ENCODE measurements at regions not wholly inside any gene's neighbourhood (a gene's known extent, or its start where the extent isn't known, plus 50 kb on each side); places are given as distances from the start of the nearest gene placed in this dataset.

DNA sequence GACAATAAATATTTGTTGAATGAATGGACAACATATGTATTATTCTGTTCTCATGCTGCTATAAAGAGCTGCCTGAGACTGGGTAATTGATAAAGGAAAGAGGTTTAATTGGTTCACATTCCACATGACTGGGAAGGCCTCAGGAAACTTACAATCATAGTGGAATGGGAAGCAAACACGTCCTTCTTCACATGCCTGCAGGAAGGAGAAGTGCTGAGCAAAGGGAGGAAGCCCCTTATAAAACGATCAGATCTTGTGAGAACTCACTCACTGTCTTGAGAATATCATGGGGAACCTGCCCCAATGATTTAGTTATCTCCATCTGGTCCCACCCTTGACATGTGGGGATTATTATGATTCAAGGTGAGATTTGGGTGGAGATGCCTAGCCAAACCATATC is 233.9 kb upstream of the AADAT start:
- TF ChIP-seq ZNF274 (IDR thresholded peaks at IDR 0.05; ENCODE audit: low read depth, low read length) (no peak), SRF (IDR thresholded peaks at IDR 0.05; ENCODE audit: low read depth) (no peak), ELF1 (IDR thresholded peaks at IDR 0.05; ENCODE audit: borderline replicate concordance, low read depth) (no peak), JUND (IDR thresholded peaks at IDR 0.05) (no peak), RAD21 (IDR thresholded peaks at IDR 0.05; ENCODE audit: low read depth) (no peak), SP1 (IDR thresholded peaks at IDR 0.05; ENCODE audit: low read depth) (no peak), TCF7L2 (IDR thresholded peaks at IDR 0.05; ENCODE audit: borderline replicate concordance, extremely low read depth, insufficient read depth, insufficient read length) (no peak), EGR1 (IDR thresholded peaks at IDR 0.05; ENCODE audit: low read depth) (no peak), POLR2AphosphoS5 (IDR thresholded peaks at IDR 0.05; ENCODE audit: low read depth, low read length) (no peak), CEBPB (IDR thresholded peaks at IDR 0.05; ENCODE audit: low read depth) (no peak), EZH2 (IDR thresholded peaks at IDR 0.05) (no peak), ZFX (IDR thresholded peaks at IDR 0.05) (no peak), POLR2A (IDR thresholded peaks at IDR 0.05; ENCODE audit: borderline replicate concordance, extremely low read depth, insufficient read depth, insufficient read length) (no peak), EZH2phosphoT487 (IDR thresholded peaks at IDR 0.05; ENCODE audit: borderline replicate concordance) (no peak), SIN3A (IDR thresholded peaks at IDR 0.05; ENCODE audit: low read depth) (no peak)
- TF ChIP-seq, protein P1, sequence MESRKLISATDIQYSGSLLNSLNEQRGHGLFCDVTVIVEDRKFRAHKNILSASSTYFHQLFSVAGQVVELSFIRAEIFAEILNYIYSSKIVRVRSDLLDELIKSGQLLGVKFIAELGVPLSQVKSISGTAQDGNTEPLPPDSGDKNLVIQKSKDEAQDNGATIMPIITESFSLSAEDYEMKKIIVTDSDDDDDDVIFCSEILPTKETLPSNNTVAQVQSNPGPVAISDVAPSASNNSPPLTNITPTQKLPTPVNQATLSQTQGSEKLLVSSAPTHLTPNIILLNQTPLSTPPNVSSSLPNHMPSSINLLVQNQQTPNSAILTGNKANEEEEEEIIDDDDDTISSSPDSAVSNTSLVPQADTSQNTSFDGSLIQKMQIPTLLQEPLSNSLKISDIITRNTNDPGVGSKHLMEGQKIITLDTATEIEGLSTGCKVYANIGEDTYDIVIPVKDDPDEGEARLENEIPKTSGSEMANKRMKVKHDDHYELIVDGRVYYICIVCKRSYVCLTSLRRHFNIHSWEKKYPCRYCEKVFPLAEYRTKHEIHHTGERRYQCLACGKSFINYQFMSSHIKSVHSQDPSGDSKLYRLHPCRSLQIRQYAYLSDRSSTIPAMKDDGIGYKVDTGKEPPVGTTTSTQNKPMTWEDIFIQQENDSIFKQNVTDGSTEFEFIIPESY (IDR thresholded peaks at IDR 0.05; ENCODE audit: extremely low read depth, insufficient replicate concordance, low read length): no peak
- TF ChIP-seq, protein P2, sequence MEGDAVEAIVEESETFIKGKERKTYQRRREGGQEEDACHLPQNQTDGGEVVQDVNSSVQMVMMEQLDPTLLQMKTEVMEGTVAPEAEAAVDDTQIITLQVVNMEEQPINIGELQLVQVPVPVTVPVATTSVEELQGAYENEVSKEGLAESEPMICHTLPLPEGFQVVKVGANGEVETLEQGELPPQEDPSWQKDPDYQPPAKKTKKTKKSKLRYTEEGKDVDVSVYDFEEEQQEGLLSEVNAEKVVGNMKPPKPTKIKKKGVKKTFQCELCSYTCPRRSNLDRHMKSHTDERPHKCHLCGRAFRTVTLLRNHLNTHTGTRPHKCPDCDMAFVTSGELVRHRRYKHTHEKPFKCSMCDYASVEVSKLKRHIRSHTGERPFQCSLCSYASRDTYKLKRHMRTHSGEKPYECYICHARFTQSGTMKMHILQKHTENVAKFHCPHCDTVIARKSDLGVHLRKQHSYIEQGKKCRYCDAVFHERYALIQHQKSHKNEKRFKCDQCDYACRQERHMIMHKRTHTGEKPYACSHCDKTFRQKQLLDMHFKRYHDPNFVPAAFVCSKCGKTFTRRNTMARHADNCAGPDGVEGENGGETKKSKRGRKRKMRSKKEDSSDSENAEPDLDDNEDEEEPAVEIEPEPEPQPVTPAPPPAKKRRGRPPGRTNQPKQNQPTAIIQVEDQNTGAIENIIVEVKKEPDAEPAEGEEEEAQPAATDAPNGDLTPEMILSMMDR (IDR thresholded peaks at IDR 0.05 in 2 of 3, conservative IDR thresholded peaks at IDR 0.05 in 1 of 3; ENCODE audit: borderline replicate concordance in 1 of 3, insufficient read depth in 1 of 3, low read depth in 2 of 3, low read length in 2 of 3): no peak
- TF ChIP-seq, protein P3, sequence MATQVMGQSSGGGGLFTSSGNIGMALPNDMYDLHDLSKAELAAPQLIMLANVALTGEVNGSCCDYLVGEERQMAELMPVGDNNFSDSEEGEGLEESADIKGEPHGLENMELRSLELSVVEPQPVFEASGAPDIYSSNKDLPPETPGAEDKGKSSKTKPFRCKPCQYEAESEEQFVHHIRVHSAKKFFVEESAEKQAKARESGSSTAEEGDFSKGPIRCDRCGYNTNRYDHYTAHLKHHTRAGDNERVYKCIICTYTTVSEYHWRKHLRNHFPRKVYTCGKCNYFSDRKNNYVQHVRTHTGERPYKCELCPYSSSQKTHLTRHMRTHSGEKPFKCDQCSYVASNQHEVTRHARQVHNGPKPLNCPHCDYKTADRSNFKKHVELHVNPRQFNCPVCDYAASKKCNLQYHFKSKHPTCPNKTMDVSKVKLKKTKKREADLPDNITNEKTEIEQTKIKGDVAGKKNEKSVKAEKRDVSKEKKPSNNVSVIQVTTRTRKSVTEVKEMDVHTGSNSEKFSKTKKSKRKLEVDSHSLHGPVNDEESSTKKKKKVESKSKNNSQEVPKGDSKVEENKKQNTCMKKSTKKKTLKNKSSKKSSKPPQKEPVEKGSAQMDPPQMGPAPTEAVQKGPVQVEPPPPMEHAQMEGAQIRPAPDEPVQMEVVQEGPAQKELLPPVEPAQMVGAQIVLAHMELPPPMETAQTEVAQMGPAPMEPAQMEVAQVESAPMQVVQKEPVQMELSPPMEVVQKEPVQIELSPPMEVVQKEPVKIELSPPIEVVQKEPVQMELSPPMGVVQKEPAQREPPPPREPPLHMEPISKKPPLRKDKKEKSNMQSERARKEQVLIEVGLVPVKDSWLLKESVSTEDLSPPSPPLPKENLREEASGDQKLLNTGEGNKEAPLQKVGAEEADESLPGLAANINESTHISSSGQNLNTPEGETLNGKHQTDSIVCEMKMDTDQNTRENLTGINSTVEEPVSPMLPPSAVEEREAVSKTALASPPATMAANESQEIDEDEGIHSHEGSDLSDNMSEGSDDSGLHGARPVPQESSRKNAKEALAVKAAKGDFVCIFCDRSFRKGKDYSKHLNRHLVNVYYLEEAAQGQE (IDR thresholded peaks at IDR 0.05; ENCODE audit: low read depth): no peak
- TF ChIP-seq, protein P4, sequence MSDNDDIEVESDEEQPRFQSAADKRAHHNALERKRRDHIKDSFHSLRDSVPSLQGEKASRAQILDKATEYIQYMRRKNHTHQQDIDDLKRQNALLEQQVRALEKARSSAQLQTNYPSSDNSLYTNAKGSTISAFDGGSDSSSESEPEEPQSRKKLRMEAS (IDR thresholded peaks at IDR 0.05): no peak
- H3K9me2 ChIP-seq (ENCODE audit: insufficient read depth): no peaks in the 10 kb centered on the region
- no peak overlapping the region for H2AFZ ChIP-seq (ENCODE audit: low read depth, low read length, poor library complexity, severe bottlenecking)
- ATAC-seq (no peak), DNase-seq (ENCODE audit: low read depth, low spot score) (no peak)
- H3K9ac ChIP-seq (ENCODE audit: low read length): no peak overlapping the region
- no peak overlapping the region for H3K4me2 ChIP-seq (ENCODE audit: low read length)
- H3K79me2 ChIP-seq (ENCODE audit: insufficient read depth, low read length): no peaks in the 10 kb centered on the region
- H3K9me3 ChIP-seq (ENCODE audit: control insufficient read depth in 1 of 2, insufficient read depth in 1 of 2, low read depth in 1 of 2, low read length in 2 of 2): no peaks in the 10 kb centered on the region; a peak in 1 of 4 replicates
- no peaks in the 10 kb centered on the region for H3K27me3 ChIP-seq (ENCODE audit: insufficient read depth, low read length)
- no TSS peak for BruUV-seq (replicated peaks)
- H3K4me1 ChIP-seq (ENCODE audit: control insufficient read depth in 1 of 2, insufficient read depth in 2 of 2, low read length in 2 of 2): no peaks in the 10 kb centered on the region
- CTCF ChIA-PET: no interaction called here
- no peak overlapping the region for H3K27ac ChIP-seq (ENCODE audit: low read depth, low read length)
- no peaks in the 10 kb centered on the region for H3K36me3 ChIP-seq (ENCODE audit: control insufficient read depth in 1 of 2, insufficient read depth in 2 of 2, low read length in 2 of 2)
- intact Hi-C loops (cut with micrococcal nuclease): no loop called here
- no peak overlapping the region for H3K4me3 ChIP-seq (replicated peaks in 1 of 2; ENCODE audit: low read depth in 1 of 2, low read length in 2 of 2)
- RAD21 ChIA-PET (ENCODE audit: low non-redundant PET in 1 of 2, low total read pairs in 2 of 2, uncharacterized antibody in 2 of 2, unreplicated experiment in 2 of 2): no interaction called here
- POLR2A ChIA-PET: no interaction called here
- H4K20me1 ChIP-seq (ENCODE audit: insufficient read depth): no peaks in the 10 kb centered on the region
